Rectal smooth muscle tissue (tissue), 1 donor: ENCODE measurements at regions not wholly inside any gene's neighbourhood (a gene's known extent, or its start where the extent isn't known, plus 50 kb on each side); places are given as distances from the start of the nearest gene placed in this dataset.

Experiments
- H3K27ac ChIP-seq: one replicate; pipeline ENCODE4 v1.7.0; 2013; ENCODE audit warnings: low read depth, low read length, inconsistent platforms
- H3K27me3 ChIP-seq: one replicate; pipeline ENCODE4 v1.7.0; 2013; ENCODE audit warnings: low read length; ENCODE audit not compliant: control insufficient read depth, insufficient read depth
- H3K36me3 ChIP-seq: one replicate; pipeline ENCODE4 v1.7.0; 2013; ENCODE audit warnings: low read length; ENCODE audit not compliant: control insufficient read depth, insufficient read depth
- H3K4me1 ChIP-seq: one replicate; pipeline ENCODE4 v1.7.0; 2013; ENCODE audit warnings: low read length; ENCODE audit not compliant: control insufficient read depth, insufficient read depth
- H3K4me3 ChIP-seq: one replicate; pipeline ENCODE4 v1.7.0; 2013; ENCODE audit warnings: low read length
- H3K9ac ChIP-seq: one replicate; pipeline ENCODE4 v1.7.0; 2013; ENCODE audit warnings: low read length

DNA sequence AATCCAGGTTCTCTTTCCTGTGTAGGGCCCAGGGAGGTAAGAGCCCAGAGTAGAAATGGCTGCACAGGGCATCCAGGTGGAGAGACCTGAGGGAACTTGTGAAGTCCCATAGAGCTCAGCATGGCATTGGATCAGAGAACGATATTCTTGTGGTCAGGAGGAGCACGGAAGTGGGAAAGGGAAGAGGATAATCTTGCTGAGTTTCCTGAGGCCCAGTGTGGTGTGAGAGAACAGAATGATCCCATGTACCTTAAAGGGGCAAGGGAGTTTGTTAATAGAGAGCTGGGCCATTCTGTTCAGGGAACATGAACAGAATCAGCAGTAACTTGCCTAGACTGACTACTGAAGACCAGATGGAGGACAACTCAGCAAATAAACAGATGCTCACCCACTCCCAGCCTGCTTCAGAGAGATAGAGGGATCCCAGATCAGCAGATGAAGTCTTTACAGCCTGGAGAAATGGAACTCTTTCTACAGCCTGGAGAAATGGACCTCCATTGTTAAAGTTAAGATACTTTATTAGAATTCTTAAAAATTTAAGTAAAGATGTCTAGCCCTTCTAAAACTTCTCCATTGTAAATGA is 119.7 kb upstream of the ELL2 start:
- H3K9ac ChIP-seq: no peak overlapping the region
- H3K27me3 ChIP-seq: no peaks in the 10 kb centered on the region
- no peak overlapping the region for H3K4me3 ChIP-seq
- no peak overlapping the region for H3K27ac ChIP-seq
- no peaks in the 10 kb centered on the region for H3K36me3 ChIP-seq
- H3K4me1 ChIP-seq: no peaks in the 10 kb centered on the region

DNA sequence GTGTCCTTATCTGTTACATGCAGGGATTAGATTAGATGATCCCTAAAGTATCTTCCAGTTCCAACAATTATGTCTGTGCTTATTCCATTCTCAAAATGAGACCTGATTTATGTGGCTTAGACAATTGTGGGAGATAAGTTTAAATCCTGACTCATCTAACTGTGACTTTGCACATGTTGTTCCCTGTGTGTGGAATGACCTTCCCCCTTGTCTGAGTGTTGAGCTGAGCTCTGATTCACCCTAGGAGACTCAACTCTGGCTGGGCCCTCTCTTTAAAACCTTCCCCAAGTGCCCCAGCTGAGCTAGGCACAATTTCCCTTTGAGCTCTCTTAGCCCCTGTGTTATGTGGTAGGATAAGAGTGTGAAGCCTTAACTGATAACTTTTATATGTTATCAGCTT is 118.9 kb upstream of the ELL2 start:
- H3K4me3 ChIP-seq: no peak overlapping the region
- H3K4me1 ChIP-seq: no peaks in the 10 kb centered on the region
- H3K27me3 ChIP-seq: no peaks in the 10 kb centered on the region
- no peak overlapping the region for H3K27ac ChIP-seq
- no peaks in the 10 kb centered on the region for H3K36me3 ChIP-seq
- no peak overlapping the region for H3K9ac ChIP-seq

DNA sequence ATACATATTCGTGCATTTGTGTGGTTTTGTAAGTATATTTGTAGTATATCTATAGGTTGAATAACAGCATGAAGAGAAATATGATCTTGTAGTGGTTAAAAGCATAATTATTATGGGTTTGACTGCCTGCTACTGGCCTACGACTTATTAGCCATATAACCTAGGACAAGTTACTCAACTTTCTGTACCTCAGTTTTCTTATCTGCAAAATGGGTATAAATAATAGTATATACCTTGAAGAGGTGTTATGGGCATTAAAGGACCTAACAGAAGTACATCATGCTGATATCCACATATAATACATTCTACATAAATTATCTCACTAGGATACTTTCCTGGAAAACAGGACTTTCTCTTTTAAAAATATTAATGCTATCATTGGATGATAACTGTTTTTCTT is 118.3 kb upstream of the ELL2 start:
- no peak overlapping the region for H3K27ac ChIP-seq
- no peaks in the 10 kb centered on the region for H3K27me3 ChIP-seq
- H3K9ac ChIP-seq: no peak overlapping the region
- H3K36me3 ChIP-seq: no peaks in the 10 kb centered on the region
- H3K4me3 ChIP-seq: no peak overlapping the region
- H3K4me1 ChIP-seq: no peaks in the 10 kb centered on the region

DNA sequence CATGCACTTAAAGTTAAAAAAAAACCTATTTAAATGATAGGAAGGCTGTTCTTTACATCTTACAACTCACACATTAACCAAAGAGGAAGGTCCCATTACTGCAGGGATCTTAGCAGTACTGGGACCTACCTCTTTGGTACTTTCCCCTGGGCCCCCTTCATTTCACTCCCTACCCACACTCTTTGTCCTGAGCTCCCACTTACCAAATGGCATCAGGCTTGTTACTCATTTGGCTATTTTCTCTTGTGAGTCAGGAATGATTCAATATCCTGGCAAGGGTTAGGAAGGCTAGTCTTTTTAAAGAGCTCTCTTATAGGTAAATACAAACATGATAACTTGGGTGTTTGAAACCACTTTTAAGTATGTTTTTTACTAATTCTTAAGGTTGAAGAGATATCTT is 117.4 kb upstream of the ELL2 start:
- no peak overlapping the region for H3K27ac ChIP-seq
- no peaks in the 10 kb centered on the region for H3K36me3 ChIP-seq
- H3K27me3 ChIP-seq: no peaks in the 10 kb centered on the region
- no peak overlapping the region for H3K4me3 ChIP-seq
- no peaks in the 10 kb centered on the region for H3K4me1 ChIP-seq
- H3K9ac ChIP-seq: no peak overlapping the region

DNA sequence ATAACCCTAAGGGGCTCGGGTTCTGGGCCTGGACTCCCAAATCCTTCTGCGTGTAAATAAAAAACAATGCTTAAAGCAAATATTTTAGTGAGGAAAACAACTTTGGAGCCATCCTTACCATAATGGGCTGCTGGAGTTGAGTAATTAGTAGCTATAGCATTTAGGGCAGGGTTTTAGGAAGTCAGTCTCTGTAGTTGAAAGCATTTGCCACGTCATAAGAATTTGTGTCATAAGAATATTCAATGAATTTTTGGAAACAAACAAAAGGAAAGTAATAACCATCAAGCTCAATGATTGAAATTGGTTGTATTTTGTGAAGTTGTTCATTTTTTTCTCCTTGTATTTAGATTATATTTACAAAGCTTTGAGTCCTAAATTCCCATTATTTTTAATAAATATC is 114.8 kb upstream of the ELL2 start:
- H3K4me1 ChIP-seq: no peaks in the 10 kb centered on the region
- no peaks in the 10 kb centered on the region for H3K36me3 ChIP-seq
- H3K27me3 ChIP-seq: no peaks in the 10 kb centered on the region
- H3K27ac ChIP-seq: no peak overlapping the region
- H3K4me3 ChIP-seq: no peak overlapping the region
- H3K9ac ChIP-seq: no peak overlapping the region

DNA sequence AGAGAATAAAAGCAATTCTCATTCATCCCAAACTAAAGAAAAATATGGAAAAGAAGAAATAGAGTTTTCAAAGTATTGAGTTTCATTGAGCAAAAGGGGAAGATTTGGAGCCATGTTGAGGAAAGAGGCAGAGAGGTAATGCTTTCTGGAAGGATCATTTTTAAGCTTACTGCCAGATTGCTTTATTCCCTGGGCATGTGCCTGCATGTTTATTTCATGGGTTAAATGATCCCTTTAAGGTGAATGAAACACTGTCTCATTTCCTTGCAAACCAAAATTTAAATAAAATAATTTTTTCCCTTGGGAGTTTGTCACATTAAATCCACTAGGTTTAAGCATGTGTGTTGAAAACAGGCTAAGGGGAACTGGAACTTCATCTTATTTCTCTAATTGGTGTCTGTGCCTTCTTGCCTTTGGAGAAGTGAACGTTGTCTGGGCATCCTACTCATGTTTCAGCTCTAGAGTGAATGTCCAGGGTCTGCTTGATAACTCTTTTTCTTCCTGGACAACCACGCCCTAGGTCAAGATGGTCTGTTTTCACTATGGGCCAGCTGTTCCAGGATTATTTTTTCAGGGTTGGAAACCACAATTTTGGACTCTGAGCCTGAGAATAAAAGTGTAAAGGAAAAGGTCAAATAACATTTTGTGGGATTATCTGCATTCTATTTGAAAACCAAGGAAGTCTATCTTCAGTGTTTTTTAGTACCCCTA is 114.1 kb upstream of the ELL2 start:
- Histone ChIP-seq H3K4me1 (no peaks in the 10 kb centered on the region), H3K36me3 (no peaks in the 10 kb centered on the region), H3K4me3 (no peak overlapping the region), H3K27me3 (no peaks in the 10 kb centered on the region), H3K9ac (no peak overlapping the region), H3K27ac (no peak overlapping the region)

DNA sequence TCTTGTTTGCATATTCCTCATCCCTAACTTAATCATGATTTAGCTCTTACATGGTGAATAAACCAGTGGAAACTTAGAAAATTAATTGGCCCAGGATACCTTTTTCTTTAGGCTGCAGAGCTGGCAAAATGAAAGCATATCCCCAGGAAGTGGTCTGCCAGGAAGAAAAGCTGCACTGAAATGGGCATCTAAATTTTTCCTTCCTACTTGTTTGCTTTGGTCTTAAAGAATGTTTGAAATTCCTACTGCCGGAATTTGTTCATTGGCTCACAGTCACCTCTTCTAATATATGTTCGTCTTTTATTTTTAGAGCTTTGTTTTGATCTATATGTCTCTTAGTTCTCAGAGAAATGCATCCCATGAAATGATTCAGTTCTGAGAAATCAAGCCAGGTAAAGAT is 113.2 kb upstream of the ELL2 start:
- H3K27me3 ChIP-seq: no peaks in the 10 kb centered on the region
- no peak overlapping the region for H3K4me3 ChIP-seq
- no peaks in the 10 kb centered on the region for H3K36me3 ChIP-seq
- no peaks in the 10 kb centered on the region for H3K4me1 ChIP-seq
- no peak overlapping the region for H3K9ac ChIP-seq
- H3K27ac ChIP-seq: no peak overlapping the region

DNA sequence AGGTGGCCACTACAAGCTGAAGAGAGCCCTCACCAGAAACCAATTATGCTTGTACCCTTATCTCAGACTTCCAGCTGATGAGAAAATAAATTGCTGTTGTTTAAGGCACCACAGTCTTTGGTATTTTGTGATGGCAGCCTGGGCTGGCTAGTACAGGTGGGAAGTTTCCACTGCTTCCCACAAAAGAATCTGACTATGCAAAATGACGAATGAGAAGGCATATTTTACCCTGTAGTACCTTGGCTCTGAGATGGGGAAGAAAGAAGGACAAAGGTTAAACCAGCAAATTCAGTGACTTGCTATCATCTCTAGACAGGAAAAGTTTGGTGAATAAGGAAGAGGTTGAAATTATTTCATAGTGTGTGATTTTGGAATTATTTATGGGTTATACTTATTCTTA is 112.8 kb upstream of the ELL2 start:
- Histone ChIP-seq H3K36me3 (no peaks in the 10 kb centered on the region), H3K27ac (no peak overlapping the region), H3K4me1 (no peaks in the 10 kb centered on the region), H3K9ac (no peak overlapping the region), H3K4me3 (no peak overlapping the region), H3K27me3 (no peaks in the 10 kb centered on the region)

DNA sequence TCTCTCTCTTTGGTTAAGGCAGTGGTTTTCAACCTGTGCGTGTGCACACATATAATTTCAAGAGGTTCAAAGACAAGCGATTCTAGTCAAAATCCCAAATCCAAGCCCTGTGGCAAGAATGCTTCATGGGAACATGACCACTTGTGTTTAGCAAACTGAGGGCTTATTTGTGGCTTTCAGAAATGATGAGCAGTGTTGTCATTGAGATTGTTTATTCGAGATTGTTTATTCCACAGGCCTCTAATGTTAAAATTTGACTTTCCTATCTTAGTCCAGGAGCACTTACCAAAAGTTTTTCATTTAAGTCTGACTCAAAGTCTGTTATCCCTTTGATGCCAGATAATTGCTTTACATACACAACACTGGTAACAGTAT is 111.1 kb upstream of the ELL2 start:
- H3K36me3 ChIP-seq: no peaks in the 10 kb centered on the region
- H3K4me3 ChIP-seq: no peak overlapping the region
- no peaks in the 10 kb centered on the region for H3K27me3 ChIP-seq
- H3K27ac ChIP-seq: no peak overlapping the region
- no peaks in the 10 kb centered on the region for H3K4me1 ChIP-seq
- no peak overlapping the region for H3K9ac ChIP-seq

DNA sequence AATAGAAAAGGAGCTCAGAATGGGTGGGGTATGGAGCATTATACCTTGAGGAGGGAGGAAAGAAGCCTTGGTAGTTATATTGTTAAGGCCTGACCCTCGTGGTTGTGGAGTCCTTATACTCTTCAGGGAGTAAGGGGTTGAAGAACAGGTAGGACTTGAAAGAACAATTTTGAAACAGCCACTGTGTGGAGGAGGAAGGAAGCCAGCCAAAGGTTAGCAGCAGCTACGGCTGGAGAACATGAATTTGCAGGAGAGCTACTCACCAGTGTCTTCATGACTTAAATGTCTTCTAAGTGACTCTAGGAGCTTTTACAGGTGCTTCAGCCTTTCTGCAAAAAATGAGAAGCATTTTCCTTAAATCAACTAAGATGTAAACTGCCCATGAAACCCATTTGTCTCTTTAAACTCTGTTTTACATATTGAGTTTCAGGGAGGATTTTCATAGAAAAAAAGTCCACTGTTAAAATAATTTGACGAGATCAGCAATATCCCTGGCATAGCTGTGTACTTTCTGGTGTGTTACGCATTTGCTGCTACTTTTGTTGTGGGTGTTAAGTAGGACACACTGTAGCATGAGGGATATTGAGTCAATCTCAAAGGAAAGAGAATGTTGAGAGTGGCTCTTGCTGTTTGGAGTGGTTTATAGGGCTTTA is 110.6 kb upstream of the ELL2 start:
- Histone ChIP-seq H3K4me3 (no peak overlapping the region), H3K4me1 (no peaks in the 10 kb centered on the region), H3K9ac (no peak overlapping the region), H3K27me3 (no peaks in the 10 kb centered on the region), H3K27ac (no peak overlapping the region), H3K36me3 (no peaks in the 10 kb centered on the region)

DNA sequence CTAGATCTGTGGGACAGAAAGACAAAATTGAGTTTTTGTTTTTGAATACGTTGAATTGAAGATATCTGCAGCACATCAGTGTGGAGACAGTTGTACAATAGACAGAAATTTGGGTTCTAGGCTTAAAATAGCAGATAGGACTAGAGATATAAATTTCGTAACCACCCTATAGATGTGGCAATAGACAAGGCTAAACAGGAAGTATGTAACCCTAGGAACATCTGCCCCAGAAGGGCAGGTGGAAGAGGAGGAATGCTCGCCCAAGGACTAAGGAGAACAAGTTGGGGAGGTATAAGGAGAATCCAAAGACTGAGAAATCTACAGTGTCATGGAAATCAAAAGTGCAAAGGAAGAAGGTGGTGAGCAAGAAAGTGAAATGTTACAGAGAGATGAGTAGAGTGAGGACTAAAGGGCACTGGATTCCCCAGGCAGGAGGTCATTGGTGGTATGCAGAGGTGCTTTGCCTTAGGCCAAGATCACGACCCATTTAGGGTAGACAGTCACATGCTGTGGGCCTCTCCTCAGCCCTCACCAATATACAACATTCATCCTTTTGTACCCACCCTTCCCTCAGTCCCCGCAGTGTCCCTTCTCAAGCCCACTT is 109.1 kb upstream of the ELL2 start:
- Histone ChIP-seq H3K27ac (no peak overlapping the region), H3K9ac (no peak overlapping the region), H3K27me3 (no peaks in the 10 kb centered on the region), H3K4me1 (no peaks in the 10 kb centered on the region), H3K36me3 (no peaks in the 10 kb centered on the region), H3K4me3 (no peak overlapping the region)

DNA sequence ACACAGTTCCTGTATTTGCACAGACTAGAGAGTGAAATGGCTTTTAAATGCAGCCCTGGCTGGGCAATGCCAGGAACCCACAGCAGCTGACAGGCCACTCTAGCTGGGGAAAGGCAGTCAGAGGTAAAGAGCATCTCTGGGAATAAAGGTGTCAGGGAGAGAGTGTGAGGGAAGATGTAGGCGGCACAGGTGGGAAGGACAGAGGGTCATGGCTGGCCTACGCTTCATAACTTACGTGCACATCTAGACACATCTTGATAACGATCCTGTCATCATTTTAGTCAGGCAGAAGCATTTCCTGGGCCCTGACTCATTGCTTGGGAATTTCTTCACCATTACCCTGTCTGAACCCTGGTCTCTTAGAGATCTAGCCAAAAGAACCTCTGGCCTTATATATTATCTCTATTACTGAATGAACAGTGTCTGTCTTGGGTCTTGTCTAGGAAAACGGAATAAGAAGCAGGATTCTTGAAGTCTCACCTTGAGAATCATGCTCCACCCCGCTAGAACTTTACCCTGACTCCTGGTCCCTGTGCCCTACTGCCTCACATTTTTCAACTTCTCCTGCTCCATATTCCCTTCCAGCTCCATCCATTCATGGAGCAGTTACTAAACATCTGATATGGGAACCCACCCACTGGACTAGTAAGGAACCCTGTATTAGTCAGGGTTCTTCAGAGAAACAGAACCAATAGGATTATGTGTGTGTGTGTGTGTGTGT is 106.4 kb upstream of the ELL2 start:
- Histone ChIP-seq H3K4me3 (no peak overlapping the region), H3K27ac (no peak overlapping the region), H3K27me3 (no peaks in the 10 kb centered on the region), H3K9ac (no peak overlapping the region), H3K4me1 (no peaks in the 10 kb centered on the region), H3K36me3 (no peaks in the 10 kb centered on the region)
